Astrocyte (in vitro differentiated cells and primary cell): ENCODE measurements at regions not wholly inside any gene's neighbourhood (a gene's known extent, or its start where the extent isn't known, plus 50 kb on each side); places are given as distances from the start of the nearest gene placed in this dataset.
A peak's percentile ranks its signal among the peaks of the same experiment; 100 is the strongest.

ENCODE experiments used
- DNase-seq: peaks from one replicate; pipeline ENCODE4 v3.0.0-alpha.2; 2010; ENCODE audit warnings: low read depth
- FAIRE-seq: peaks from 2 replicates; lab custom pipeline; 2011; peaks lifted over from hg19 to GRCh38; lab: Jason Lieb, UNC
- H2AFZ ChIP-seq: 2 replicates; pipeline ENCODE4 v1.6.0; 2012; ENCODE audit warnings: low read depth, low read length, inconsistent platforms
- H3K27ac ChIP-seq: 2 replicates; pipeline ENCODE4 v1.5.1; 2011; ENCODE audit warnings: low read depth, low read length, inconsistent platforms
- H3K27me3 ChIP-seq: 2 replicates; pipeline ENCODE4 v1.6.0; 2011; ENCODE audit warnings: low read length, inconsistent platforms; ENCODE audit not compliant: insufficient read depth
- H3K36me3 ChIP-seq: 2 replicates; pipeline ENCODE4 v1.5.1; 2011; ENCODE audit warnings: low read length, inconsistent platforms; ENCODE audit not compliant: insufficient read depth
- H3K4me1 ChIP-seq: 2 replicates; pipeline ENCODE4 v1.5.1; 2011; ENCODE audit warnings: low read length, inconsistent platforms; ENCODE audit not compliant: insufficient read depth
- H3K4me2 ChIP-seq: 2 replicates; pipeline ENCODE4 v1.6.0; 2012; ENCODE audit warnings: low read length, inconsistent platforms
- H3K4me3 ChIP-seq: 2 replicates; pipeline ENCODE4 v1.5.1; 2011; ENCODE audit warnings: low read depth, mild to moderate bottlenecking, low read length, inconsistent platforms; ENCODE audit not compliant: insufficient read depth
- H3K79me2 ChIP-seq: 2 replicates; pipeline ENCODE4 v1.6.0; 2012; ENCODE audit warnings: mild to moderate bottlenecking, low read length, inconsistent platforms; ENCODE audit not compliant: insufficient read depth
- H3K9ac ChIP-seq: 2 replicates; pipeline ENCODE4 v1.6.0; 2012; ENCODE audit warnings: mild to moderate bottlenecking, low read length, inconsistent platforms
- H3K9me3 ChIP-seq: 2 replicates; pipeline ENCODE4 v1.5.1; 2012; ENCODE audit warnings: low read depth, mild to moderate bottlenecking, low read length, inconsistent platforms; ENCODE audit not compliant: insufficient read depth
- H4K20me1 ChIP-seq: 2 replicates; pipeline ENCODE4 v1.6.0; 2012; ENCODE audit warnings: low read length, inconsistent platforms; ENCODE audit not compliant: insufficient read depth
- H3K27ac Mint-ChIP-seq: one replicate; pipeline ENCODE4 v1.8.0; 2021; ENCODE audit warnings: mild to moderate bottlenecking, mixed read lengths; ENCODE audit not compliant: unreplicated experiment
- H3K27me3 Mint-ChIP-seq: one replicate; pipeline ENCODE4 v1.8.0; 2021; ENCODE audit warnings: low read depth, mixed read lengths; ENCODE audit not compliant: unreplicated experiment
- H3K36me3 Mint-ChIP-seq: one replicate; pipeline ENCODE4 v1.8.0; 2021; ENCODE audit warnings: low read depth, mixed read lengths; ENCODE audit not compliant: unreplicated experiment
- H3K4me1 Mint-ChIP-seq: one replicate; pipeline ENCODE4 v1.8.0; 2021; ENCODE audit warnings: low read depth, mixed read lengths; ENCODE audit not compliant: unreplicated experiment
- H3K4me3 Mint-ChIP-seq: one replicate; pipeline ENCODE4 v1.8.0; 2021; ENCODE audit warnings: mild to moderate bottlenecking, moderate library complexity, mixed read lengths; ENCODE audit not compliant: unreplicated experiment
- H3K9me3 Mint-ChIP-seq: one replicate; pipeline ENCODE4 v1.8.0; 2021; ENCODE audit warnings: mild to moderate bottlenecking, mixed read lengths; ENCODE audit not compliant: unreplicated experiment
- EZH2 ChIP-seq: IDR thresholded peaks from 2 replicates; pipeline ENCODE4 v1.6.1; 2012; ENCODE audit warnings: mild to moderate bottlenecking, low read length, inconsistent platforms; ENCODE audit not compliant: insufficient read depth
- TF ChIP-seq, protein P1 (sequence below): IDR thresholded peaks from 2 replicates; pipeline ENCODE4 v1.5.1; 2011; ENCODE audit warnings: low read depth, mild to moderate bottlenecking, inconsistent platforms, low read length, moderate library complexity; ENCODE audit not compliant: insufficient read depth

DNA sequence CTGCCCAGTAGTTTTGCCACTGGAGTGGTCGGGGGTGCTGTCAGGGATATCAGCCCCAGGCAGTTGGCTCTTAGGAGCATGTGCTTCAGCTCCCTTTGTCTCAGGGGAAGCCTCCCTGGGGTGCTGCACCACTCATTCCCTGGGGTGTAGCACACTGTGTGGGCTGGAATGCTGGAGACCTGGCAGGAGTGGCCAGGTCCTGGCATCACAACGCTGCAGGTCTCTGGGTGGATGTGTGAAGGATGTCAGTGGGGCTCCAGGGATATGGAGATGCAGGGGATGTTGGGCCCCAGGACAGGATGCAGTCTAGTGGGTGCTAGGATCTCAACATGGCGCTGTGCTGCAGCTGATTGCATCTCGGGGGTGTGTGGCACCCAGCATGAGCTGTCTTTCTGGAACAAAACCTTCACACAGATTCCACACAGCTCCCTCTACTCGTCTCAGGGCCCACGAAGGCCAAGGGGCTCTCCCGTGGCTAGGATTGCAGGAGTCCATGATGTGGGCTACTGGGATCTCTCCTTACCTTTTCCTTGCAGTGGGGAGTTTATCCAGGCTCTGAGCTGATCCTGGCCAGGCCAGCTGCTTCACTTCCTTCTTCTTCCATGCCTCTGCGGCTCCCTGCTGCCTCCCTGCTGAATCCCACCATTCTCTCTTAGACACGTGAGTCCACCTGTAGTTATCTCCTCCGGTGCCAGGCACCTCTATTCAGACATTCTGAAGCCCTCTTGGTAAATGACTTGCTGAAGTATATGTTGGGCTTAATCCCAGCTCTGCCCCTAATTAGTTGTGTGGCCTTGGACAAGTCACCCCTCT is 295.1 kb downstream of the RPS24 start:
- Mint-ChIP-seq H3K4me1 (peaks cover 10% of the 10 kb centered on the region), H3K9me3 (peaks cover 24% of the 10 kb centered on the region), H3K27me3 (peaks cover 23% of the 10 kb centered on the region), H3K27ac (no peak overlapping the region), H3K4me3 (no peak overlapping the region), H3K36me3 (peaks cover 1% of the 10 kb centered on the region)
- Histone ChIP-seq H3K79me2 (no peaks in the 10 kb centered on the region), H3K4me3 (no peak overlapping the region), H3K4me1 (peaks cover 7% of the 10 kb centered on the region), H3K9me3 (no peaks in the 10 kb centered on the region), H3K9ac (no peak overlapping the region), H3K27me3 (no peaks in the 10 kb centered on the region), H2AFZ (no peak overlapping the region), H4K20me1 (no peaks in the 10 kb centered on the region), H3K27ac (no peak overlapping the region), H3K36me3 (no peaks in the 10 kb centered on the region), H3K4me2 (no peak overlapping the region)
- FAIRE-seq (no peak), DNase-seq (no peak)
- TF ChIP-seq, protein P1, sequence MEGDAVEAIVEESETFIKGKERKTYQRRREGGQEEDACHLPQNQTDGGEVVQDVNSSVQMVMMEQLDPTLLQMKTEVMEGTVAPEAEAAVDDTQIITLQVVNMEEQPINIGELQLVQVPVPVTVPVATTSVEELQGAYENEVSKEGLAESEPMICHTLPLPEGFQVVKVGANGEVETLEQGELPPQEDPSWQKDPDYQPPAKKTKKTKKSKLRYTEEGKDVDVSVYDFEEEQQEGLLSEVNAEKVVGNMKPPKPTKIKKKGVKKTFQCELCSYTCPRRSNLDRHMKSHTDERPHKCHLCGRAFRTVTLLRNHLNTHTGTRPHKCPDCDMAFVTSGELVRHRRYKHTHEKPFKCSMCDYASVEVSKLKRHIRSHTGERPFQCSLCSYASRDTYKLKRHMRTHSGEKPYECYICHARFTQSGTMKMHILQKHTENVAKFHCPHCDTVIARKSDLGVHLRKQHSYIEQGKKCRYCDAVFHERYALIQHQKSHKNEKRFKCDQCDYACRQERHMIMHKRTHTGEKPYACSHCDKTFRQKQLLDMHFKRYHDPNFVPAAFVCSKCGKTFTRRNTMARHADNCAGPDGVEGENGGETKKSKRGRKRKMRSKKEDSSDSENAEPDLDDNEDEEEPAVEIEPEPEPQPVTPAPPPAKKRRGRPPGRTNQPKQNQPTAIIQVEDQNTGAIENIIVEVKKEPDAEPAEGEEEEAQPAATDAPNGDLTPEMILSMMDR: no peak
- TF ChIP-seq EZH2: no peak

DNA sequence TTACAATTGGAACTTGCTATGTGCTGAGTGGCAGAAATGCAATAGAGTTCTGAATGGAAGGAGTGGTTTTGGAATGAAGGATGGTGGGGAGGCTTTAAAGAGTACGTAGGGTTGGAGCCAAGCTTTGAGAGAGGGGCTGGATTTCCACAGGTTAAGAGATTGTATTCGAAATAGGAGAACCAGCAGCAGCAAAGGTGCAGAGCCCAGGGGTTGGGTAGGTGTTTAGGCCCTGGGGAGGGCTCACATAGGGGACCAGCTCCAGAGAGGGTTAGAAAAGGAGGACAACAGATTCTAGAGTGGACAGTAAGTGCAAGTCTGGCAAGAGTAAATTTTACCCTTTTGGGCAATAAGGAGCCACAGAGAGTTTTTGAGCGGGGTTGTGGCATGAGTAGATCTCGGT is 297.2 kb downstream of the RPS24 start:
- no peak overlapping the region for H3K4me3 Mint-ChIP-seq
- H3K9me3 ChIP-seq: no peaks in the 10 kb centered on the region
- no peak overlapping the region for H3K27ac Mint-ChIP-seq
- DNase-seq: no peak
- peaks cover 3% of the 10 kb centered on the region for H3K36me3 Mint-ChIP-seq
- no peaks in the 10 kb centered on the region for H3K79me2 ChIP-seq
- peaks cover 13% of the 10 kb centered on the region for H3K4me1 Mint-ChIP-seq
- no peaks in the 10 kb centered on the region for H4K20me1 ChIP-seq
- no peak overlapping the region for H3K9ac ChIP-seq
- TF ChIP-seq, protein P1: no peak
- no peak for TF ChIP-seq EZH2
- H3K9me3 Mint-ChIP-seq: peaks cover 21% of the 10 kb centered on the region
- no peak overlapping the region for H2AFZ ChIP-seq
- no peaks in the 10 kb centered on the region for H3K36me3 ChIP-seq
- no peaks in the 10 kb centered on the region for H3K27me3 ChIP-seq
- no peak overlapping the region for H3K4me3 ChIP-seq
- no peak overlapping the region for H3K27ac ChIP-seq
- H3K4me1 ChIP-seq: peaks cover 17% of the 10 kb centered on the region
- no peak overlapping the region for H3K4me2 ChIP-seq
- H3K27me3 Mint-ChIP-seq: peaks cover 29% of the 10 kb centered on the region
- FAIRE-seq: no peak

DNA sequence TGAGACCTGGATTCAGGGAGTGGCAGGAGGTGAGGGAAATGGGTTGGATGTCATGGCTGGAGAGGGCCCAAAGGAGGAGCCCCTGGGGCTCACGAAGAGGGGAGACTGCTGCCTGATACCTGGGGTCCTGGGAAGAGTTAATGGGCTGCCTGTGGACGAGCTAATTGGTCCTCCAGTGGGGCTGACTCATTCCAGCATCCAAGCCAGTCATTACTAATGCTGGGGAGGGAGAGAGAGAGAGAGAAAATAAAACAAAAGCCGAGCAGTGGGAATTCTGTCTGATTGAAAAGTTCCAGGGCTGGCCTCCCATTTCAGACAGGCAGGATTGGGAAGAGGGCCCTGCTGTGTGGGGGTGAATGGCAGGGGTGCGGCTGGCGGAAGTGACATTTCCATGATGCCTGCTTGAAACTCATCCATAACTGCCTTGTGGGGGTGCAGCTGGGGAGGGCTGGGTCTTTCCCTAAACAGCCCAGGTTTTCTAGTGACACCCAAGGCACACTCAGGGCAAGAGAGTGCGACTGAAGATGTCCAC is 297.8 kb downstream of the RPS24 start:
- Histone ChIP-seq H3K27me3 (no peaks in the 10 kb centered on the region), H4K20me1 (no peaks in the 10 kb centered on the region), H3K4me1 (peaks cover 22% of the 10 kb centered on the region), H3K79me2 (no peaks in the 10 kb centered on the region), H3K9me3 (no peaks in the 10 kb centered on the region), H3K4me2 (peak overlapping the region; percentile 35), H3K27ac (no peak overlapping the region), H3K4me3 (no peak overlapping the region), H3K36me3 (no peaks in the 10 kb centered on the region), H2AFZ (peak overlapping the region; percentile 26), H3K9ac (no peak overlapping the region)
- no peak for TF ChIP-seq EZH2
- TF ChIP-seq, protein P1: no peak
- H3K4me3 Mint-ChIP-seq: no peak overlapping the region
- H3K4me1 Mint-ChIP-seq: peaks cover 19% of the 10 kb centered on the region
- H3K36me3 Mint-ChIP-seq: peaks cover 3% of the 10 kb centered on the region
- H3K9me3 Mint-ChIP-seq: peaks cover 16% of the 10 kb centered on the region
- DNase-seq (peak; percentile 76), FAIRE-seq (no peak)
- H3K27me3 Mint-ChIP-seq: peaks cover 31% of the 10 kb centered on the region
- no peak overlapping the region for H3K27ac Mint-ChIP-seq
